SU-DHL-6 (cell line): ENCODE measurements at regions not wholly inside any gene's neighbourhood (a gene's known extent, or its start where the extent isn't known, plus 50 kb on each side); places are given as distances from the start of the nearest gene placed in this dataset.

ENCODE experiments used
- H2AFZ ChIP-seq: fragments of 200-600 bp; sonication (generic); 2 replicates; pipeline ENCODE4 v1.6.1; 2014; ENCODE audit warnings: low read depth, mild to moderate bottlenecking, moderate library complexity, mixed read lengths, antibody characterized with exemption, low read length; ENCODE audit not compliant: severe bottlenecking
- H3F3A ChIP-seq: fragments of 200-600 bp; shearing (Covaris generic); 2 replicates; pipeline ENCODE4 v1.6.0; 2016; ENCODE audit warnings: antibody characterized with exemption, mild to moderate bottlenecking; ENCODE audit not compliant: insufficient read depth
- H3K27ac ChIP-seq: fragments of 200-600 bp; sonication (generic); 2 replicates; pipeline ENCODE4 v1.5.1; 2016; ENCODE audit warnings: low read depth, mild to moderate bottlenecking, low read length, moderate library complexity, mixed read lengths
- H3K27me3 ChIP-seq: fragments of 200-600 bp; sonication (generic), shearing (Covaris generic); 2 replicates; pipeline ENCODE4 v1.6.0; 2014; ENCODE audit warnings: mild to moderate bottlenecking, low read length
- H3K36me3 ChIP-seq: fragments of 200-600 bp; sonication (generic); 2 replicates; pipeline ENCODE4 v1.6.1; 2014; ENCODE audit warnings: mild to moderate bottlenecking, low read length, mixed read lengths
- H3K4me2 ChIP-seq: fragments of 300-600, 200-600 bp; shearing (Covaris generic), sonication (generic); 2 replicates; pipeline ENCODE4 v1.6.0; 2014; ENCODE audit warnings: low read length, low read depth, mild to moderate bottlenecking; ENCODE audit not compliant: poor library complexity, severe bottlenecking
- H3K4me3 ChIP-seq: fragments of 200-600 bp; sonication (generic); 2 replicates; pipeline ENCODE4 v1.5.1; 2014; ENCODE audit warnings: antibody characterized with exemption, low read length, mild to moderate bottlenecking, mixed read lengths; ENCODE audit not compliant: insufficient read depth, poor library complexity, severe bottlenecking
- H3K79me2 ChIP-seq: fragments of 200-600 bp; sonication (generic); 2 replicates; pipeline ENCODE4 v1.6.1; 2014; ENCODE audit warnings: mild to moderate bottlenecking, low read length, moderate library complexity; ENCODE audit not compliant: insufficient read depth
- H3K9ac ChIP-seq: fragments of 200-600 bp; sonication (generic); 2 replicates; pipeline ENCODE4 v1.7.0; 2014; ENCODE audit warnings: mild to moderate bottlenecking, low read length
- H3K9me2 ChIP-seq: fragments of 200-600 bp; sonication (generic); replicated peaks from 2 replicates; pipeline ENCODE4 v1.6.1; 2014; ENCODE audit warnings: low read length; ENCODE audit not compliant: insufficient read depth
- H3K9me3 ChIP-seq: fragments of 200-600 bp; sonication (generic); 2 replicates; pipeline ENCODE4 v1.6.1; 2014; ENCODE audit warnings: low read length, mixed read lengths; ENCODE audit not compliant: insufficient read depth
- H4K20me1 ChIP-seq: fragments of 200-600 bp; sonication (generic); 2 replicates; pipeline ENCODE4 v1.6.1; 2014; ENCODE audit warnings: low read depth, mild to moderate bottlenecking, antibody characterized with exemption, low read length, moderate library complexity, mixed read lengths
- EZH2phosphoT487 ChIP-seq: fragments of 200-600 bp; sonication (generic), shearing (Covaris generic); conservative IDR thresholded peaks from 2 replicates; pipeline ENCODE4 v1.6.1; 2018; ENCODE audit warnings: mild to moderate bottlenecking, antibody characterized with exemption, low read length, moderate library complexity, mixed read lengths
- TF ChIP-seq, protein P1 (sequence below): fragments of 200-600 bp; sonication (generic); IDR thresholded peaks from one replicate; pipeline ENCODE4 v1.5.1; 2017; ENCODE audit warnings: antibody characterized with exemption, mild to moderate bottlenecking, low read length, moderate library complexity; ENCODE audit not compliant: insufficient read depth, poor library complexity, severe bottlenecking

- no peaks in the 10 kb centered on the region for H3K36me3 ChIP-seq
- H3K27ac ChIP-seq: no peak overlapping the region
- no peak overlapping the region for H3K4me2 ChIP-seq
- H3K9ac ChIP-seq: no peak overlapping the region
- no peaks in the 10 kb centered on the region for H3K9me2 ChIP-seq
- H2AFZ ChIP-seq: no peak overlapping the region
- no peak overlapping the region for H3K4me3 ChIP-seq
- TF ChIP-seq, protein P1, sequence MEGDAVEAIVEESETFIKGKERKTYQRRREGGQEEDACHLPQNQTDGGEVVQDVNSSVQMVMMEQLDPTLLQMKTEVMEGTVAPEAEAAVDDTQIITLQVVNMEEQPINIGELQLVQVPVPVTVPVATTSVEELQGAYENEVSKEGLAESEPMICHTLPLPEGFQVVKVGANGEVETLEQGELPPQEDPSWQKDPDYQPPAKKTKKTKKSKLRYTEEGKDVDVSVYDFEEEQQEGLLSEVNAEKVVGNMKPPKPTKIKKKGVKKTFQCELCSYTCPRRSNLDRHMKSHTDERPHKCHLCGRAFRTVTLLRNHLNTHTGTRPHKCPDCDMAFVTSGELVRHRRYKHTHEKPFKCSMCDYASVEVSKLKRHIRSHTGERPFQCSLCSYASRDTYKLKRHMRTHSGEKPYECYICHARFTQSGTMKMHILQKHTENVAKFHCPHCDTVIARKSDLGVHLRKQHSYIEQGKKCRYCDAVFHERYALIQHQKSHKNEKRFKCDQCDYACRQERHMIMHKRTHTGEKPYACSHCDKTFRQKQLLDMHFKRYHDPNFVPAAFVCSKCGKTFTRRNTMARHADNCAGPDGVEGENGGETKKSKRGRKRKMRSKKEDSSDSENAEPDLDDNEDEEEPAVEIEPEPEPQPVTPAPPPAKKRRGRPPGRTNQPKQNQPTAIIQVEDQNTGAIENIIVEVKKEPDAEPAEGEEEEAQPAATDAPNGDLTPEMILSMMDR: no peak
- TF ChIP-seq EZH2phosphoT487: no peak
- no peaks in the 10 kb centered on the region for H3K9me3 ChIP-seq
- no peaks in the 10 kb centered on the region for H3K27me3 ChIP-seq
- no peaks in the 10 kb centered on the region for H4K20me1 ChIP-seq
- no peaks in the 10 kb centered on the region for H3K79me2 ChIP-seq
- H3F3A ChIP-seq: no peaks in the 10 kb centered on the region
Observed at GRCh38 chr21:38067086-38067739, 151.0 kb upstream of the KCNJ6 start.

GRCh38 chr21:38072489-38072888, 156.2 kb upstream of the KCNJ6 start:
- Histone ChIP-seq H3K36me3 (no peaks in the 10 kb centered on the region), H2AFZ (no peak overlapping the region)
- TF ChIP-seq, protein P1: no peak

GRCh38 chr21:38075833-38076587, 159.8 kb upstream of the KCNJ6 start:
- Histone ChIP-seq H3K9ac (no peak overlapping the region), H3F3A (no peaks in the 10 kb centered on the region), H3K4me2 (no peak overlapping the region), H4K20me1 (no peaks in the 10 kb centered on the region), H3K9me3 (no peaks in the 10 kb centered on the region), H3K27me3 (no peaks in the 10 kb centered on the region), H3K27ac (no peak overlapping the region), H3K4me3 (no peak overlapping the region), H3K79me2 (no peaks in the 10 kb centered on the region), H3K9me2 (no peaks in the 10 kb centered on the region), H3K36me3 (no peaks in the 10 kb centered on the region), H2AFZ (no peak overlapping the region)
- TF ChIP-seq, protein P1: no peak
- no peak for TF ChIP-seq EZH2phosphoT487

More at GRCh38 chr21:38072489-38072888, 156.2 kb upstream of the KCNJ6 start:
- Histone ChIP-seq H3K4me2 (no peak overlapping the region), H3K27ac (no peak overlapping the region), H4K20me1 (no peaks in the 10 kb centered on the region), H3F3A (no peaks in the 10 kb centered on the region), H3K4me3 (no peak overlapping the region), H3K27me3 (no peaks in the 10 kb centered on the region), H3K9ac (no peak overlapping the region), H3K9me3 (no peaks in the 10 kb centered on the region), H3K9me2 (no peaks in the 10 kb centered on the region), H3K79me2 (no peaks in the 10 kb centered on the region)
